MV-4-11 (cell line): ENCODE measurements at regions not wholly inside any gene's neighbourhood (a gene's known extent, or its start where the extent isn't known, plus 50 kb on each side); places are given as distances from the start of the nearest gene placed in this dataset.
"Not testable (repeated sequence)": the region's sequence is repeated elsewhere in the genome, so short reads cannot be mapped to it uniquely, and the experiment has no call there.

Experiments
- DNase-seq: peaks from one replicate; lab custom pipeline; 2025; lab: John Stamatoyannopoulos, UW

- peak; percentile 27 for DNase-seq
Observed at GRCh38 chrX:16067886-16068515, 55.4 kb upstream of the GRPR start.

DNA sequence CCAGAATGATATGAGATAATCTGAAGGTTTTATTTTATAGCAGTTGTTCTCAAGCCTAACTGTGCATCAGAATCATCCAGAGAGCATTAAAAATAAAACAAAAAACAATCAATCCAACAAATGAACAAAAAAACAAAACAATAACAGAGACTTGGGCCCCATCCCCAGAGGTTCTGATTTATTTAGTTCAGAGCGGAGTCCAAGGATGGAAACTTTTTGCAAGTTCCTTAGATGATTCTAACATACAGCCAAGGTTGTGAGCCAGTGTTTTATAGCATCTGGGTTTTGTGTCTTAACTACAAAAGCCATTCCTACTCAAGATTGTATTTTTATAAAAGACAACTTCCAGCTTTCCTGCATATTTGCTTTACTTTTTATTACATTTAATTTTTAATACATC is 59.4 kb upstream of the GRPR start:
- no peak for DNase-seq

GRCh38 chrX:16063141-16063540 is 60.2 kb upstream of the GRPR start:
- DNase-seq = no peak

DNA sequence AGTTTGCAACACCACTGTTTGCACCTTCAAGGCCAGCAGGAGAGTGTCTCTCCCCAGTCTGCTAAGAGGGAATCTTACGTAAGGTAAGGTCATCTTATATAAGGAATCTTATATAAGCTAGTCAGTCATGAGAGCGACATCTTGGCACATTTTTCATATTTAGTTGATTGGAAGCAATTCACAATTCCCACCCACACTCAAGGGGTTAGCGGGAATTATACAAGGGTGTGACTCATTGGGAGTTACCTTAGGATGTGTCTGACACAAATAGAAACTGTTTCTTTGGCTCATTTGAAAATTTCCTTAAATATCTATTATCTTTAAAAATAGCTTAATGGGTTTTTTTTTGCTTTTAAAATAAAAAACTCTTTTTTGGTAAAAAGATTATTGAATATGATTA is 62.1 kb upstream of the GRPR start:
- no peak for DNase-seq

- DNase-seq = peak; percentile 1
Observed at GRCh38 chrX:16060252-16060651, 63.1 kb upstream of the GRPR start.

GRCh38 chrX:16049126-16049525 is 74.2 kb upstream of the GRPR start:
- DNase-seq = not testable (repeated sequence)

DNA sequence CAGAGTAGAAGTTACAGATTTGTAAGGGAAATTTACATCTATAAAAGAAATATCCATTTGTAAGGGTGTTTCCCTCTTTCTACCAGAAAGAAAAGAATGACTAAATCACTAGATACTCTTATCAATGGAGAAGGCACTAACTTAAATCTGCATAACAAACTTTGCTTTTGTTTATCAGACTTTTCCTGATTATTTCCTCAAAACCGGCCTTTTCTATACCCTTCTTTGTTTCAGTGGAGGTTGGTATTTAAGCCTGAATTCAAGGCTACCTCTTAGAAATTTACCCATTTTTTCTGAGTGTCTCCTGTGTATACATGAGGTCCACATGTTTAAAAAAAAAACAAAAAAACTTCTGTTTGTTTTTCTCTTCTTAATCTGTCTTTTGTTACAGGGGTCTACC is 80.4 kb upstream of the GRPR start:
- no peak for DNase-seq

DNA sequence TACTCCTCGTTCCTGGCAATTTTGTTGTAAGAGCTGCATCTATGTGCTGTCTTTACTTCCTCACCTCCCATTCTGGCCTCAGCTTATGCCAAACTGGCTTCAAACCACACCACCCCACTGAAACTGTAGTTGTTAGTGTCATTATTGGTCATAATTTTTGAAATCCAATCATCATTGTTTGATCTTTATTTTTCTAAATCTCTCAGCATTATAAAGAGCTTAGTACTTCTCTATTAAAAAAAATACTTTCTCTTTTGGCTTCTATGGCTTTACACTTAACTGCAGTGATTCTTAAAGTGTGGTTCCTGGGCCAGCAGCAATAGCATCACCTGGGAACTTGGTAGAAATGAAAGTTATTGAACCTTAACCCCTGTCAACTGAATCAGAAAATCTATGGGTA is 83.5 kb upstream of the GRPR start:
- no peak for DNase-seq

GRCh38 chrX:16039363-16039762 is 84.0 kb upstream of the GRPR start:
- DNase-seq = no peak

DNA sequence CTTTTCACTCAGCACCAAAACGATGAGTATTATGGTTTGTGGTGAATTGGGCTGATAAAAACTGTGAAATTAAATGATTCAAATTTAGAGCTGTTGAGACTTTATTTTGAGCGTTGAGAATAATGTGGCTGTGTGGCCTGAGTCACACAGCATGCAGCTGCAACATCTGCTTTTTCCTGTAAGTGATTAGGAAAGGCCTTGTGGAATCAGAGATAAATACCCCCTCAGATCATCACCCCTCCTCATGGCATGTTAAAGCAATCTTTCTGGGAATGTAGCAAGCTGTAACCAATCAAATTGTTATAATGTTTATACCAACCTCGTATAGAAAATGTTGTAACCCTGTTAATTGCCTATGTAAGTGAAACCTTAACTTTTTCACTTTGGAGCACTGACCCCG is 90.0 kb upstream of the GRPR start:
- peak; percentile 58 for DNase-seq

GRCh38 chrX:16028576-16028975 is 94.8 kb upstream of the GRPR start:
- peak; percentile 72 for DNase-seq

GRCh38 chrX:16023790-16024734 is 99.3 kb upstream of the GRPR start:
- DNase-seq = peak; percentile 76

DNA sequence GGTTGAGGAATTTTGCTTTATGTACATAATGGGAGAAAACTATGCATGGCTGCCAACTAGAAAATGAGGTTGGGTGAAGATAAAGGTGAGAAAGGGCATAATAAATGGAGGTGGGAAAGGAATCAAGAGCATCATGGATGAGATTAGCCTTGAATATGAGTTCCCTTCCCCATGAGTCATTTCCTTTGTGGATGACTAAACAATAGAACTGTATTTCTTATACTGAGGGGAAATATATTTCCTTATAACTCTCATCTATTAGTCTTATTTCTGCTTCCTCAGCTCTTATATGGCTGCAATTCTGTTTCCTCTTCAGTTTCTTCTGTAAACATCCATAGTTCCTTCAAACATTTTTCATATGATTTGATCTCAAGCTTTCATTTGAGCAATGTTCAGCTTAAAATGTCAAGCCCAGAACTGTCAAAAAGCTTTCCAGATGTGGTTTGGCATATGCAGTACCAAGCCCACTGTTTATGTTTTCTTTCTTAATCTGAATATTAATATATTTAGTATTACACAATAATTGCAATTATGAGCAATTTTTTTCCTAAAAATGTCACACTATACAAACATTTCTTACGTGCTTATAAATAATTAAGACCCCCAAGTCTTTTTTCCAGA is 100.7 kb upstream of the GRPR start:
- DNase-seq = peak; percentile 3

GRCh38 chrX:16018291-16018690 is 105.1 kb upstream of the GRPR start:
- no peak for DNase-seq

DNA sequence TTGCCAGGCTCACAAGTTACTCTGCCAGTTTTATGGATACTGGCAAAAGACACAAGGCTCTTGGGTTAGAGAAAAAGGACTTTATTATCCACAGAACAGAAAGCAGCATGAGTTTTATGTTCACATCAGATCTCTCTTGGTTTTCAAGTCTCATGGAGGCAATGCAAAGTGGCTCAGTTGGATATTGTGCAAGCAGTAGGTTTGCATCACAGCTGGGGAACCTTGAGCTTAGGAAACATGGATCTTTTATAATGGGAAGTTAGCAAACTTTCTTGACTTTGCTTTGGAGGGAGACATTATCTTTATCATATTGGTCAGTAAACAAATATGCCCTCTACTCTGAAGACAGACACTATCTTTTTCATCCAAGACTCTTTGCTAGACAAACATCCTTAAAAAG is 109.2 kb upstream of the GRPR start:
- peak; percentile 44 for DNase-seq

GRCh38 chrX:16012250-16012649 is 111.1 kb upstream of the GRPR start:
- no peak for DNase-seq

DNA sequence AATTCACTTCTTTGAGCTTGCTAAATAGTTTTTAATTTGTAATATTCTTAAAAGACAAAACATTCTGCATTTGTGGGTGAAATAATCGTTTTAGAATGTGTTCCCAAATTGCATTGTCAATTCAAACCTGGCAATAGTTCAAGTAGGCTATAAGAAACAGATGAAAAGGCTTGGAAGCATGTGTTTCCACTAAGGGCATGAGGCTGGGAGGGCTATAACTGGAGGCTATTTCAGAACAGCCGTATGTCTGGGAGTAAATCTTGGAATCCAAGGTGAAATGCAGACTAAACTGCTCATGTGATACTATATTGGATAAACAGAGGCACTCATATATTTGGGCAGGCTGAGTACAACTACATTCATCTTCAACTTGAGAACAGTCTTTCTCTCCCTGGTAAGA is 117.4 kb upstream of the GRPR start:
- no peak for DNase-seq

DNA sequence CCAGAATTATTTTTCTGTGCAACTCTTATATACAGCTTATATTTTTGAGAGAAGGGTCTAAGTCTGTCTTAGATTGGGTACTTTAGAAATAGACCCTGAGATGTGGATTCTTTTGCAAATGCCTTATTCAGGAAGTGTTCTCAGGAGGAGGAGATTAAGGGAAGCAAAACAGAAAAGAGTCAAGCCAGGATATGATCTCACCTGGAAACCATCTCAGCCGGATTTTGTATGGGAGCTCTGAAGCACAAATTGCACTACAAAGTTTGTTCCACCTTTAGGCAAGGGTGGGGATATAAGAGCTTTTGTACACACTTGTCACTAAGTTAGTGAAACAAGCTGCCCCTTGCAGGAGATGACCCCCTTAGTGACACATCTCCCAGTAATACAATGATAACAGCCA is 121.2 kb upstream of the GRPR start:
- DNase-seq = no peak

- no peak for DNase-seq
Observed at GRCh38 chrX:15998350-15998749, 125.0 kb upstream of the GRPR start.

DNA sequence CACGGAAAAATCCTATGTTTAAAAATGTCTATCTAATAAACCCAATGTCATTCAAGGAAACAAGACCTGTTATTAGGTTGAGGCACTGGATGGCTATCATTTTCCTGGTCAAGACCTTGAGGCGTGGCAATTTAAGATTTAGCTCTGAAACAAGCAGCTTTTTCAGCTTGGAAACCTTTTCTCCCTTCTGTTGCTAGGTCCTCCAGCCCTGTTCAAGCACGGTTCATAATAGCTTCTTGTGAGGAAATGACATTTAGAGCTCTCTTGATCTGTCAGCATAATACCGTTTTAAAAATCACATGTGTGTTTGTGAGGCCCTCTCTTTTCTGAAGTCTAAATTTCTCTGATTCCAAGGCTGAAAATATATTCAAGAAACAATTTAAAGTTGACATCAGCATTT is 133.6 kb upstream of the GRPR start:
- no peak for DNase-seq

DNA sequence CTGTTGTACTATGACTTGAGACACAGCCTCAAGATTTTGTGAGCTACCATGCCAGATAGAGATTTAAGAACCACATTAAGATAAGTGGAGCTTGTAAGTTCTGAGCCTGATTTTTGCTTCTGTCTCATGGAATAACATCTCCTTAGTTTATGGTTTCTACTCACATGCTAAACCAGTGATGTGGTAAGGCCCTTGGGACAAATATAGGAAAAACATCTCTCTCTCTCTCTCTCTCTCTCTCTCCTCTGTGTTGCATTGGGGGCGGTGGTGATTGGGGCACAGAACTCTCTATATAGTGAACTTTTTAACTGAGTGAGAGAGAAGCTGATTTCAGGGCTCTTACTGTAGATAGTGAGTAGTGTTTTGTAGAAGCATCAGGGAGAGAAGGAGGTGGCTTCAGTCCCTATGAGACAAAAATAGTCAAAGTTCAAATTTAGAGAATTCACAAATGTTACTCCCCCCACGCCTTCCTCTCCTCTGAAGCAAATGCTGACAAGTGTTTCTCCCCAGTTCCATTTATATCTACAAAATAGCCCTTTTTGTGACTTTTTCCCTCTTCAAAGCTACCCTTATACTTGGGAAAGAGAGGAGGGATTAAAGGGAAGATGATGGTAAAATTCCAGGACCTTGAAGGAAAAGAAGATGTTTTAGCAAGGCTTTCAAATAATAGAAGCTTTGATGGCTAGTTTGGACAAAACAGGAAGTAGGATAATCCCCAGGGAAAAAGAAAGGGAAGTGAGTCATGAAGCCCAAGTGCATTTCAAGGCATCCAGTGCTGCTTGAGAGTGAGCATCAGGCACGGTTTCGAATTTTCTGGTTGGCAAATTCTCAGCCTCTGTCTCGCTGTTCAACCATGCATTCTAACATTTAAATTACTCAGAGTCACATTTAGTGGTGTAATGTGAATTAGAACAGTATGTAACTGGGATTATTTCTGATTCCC is 134.3 kb upstream of the AP1S2 start:
- peak; percentile 60 for DNase-seq

GRCh38 chrX:15985937-15986336 is 131.3 kb upstream of the AP1S2 start:
- peak; percentile 67 for DNase-seq
